WERI-Rb-1 (cell line): ENCODE measurements at regions not wholly inside any gene's neighbourhood (a gene's known extent, or its start where the extent isn't known, plus 50 kb on each side); places are given as distances from the start of the nearest gene placed in this dataset.

Source experiments
- DNase-seq: peaks from one replicate; pipeline ENCODE4 v3.0.0-alpha.2; 2020
- H3K27ac ChIP-seq: fragments of 250-450 bp; sonication (Bioruptor Pico); 2 replicates; pipeline ENCODE4 v1.5.1; 2020; ENCODE audit warnings: mild to moderate bottlenecking, moderate library complexity
- H3K27me3 ChIP-seq: fragments of 250-450 bp; sonication (Bioruptor Pico); 2 replicates; pipeline ENCODE4 v1.5.1; 2021; ENCODE audit warnings: mild to moderate bottlenecking, low read depth, moderate library complexity; ENCODE audit not compliant: insufficient read depth, severe bottlenecking
- H3K36me3 ChIP-seq: fragments of 250-450 bp; sonication (Bioruptor Pico); 2 replicates; pipeline ENCODE4 v1.5.1; 2020; ENCODE audit warnings: mild to moderate bottlenecking, moderate library complexity
- H3K4me3 ChIP-seq: 2 replicates; pipeline ENCODE4 v1.5.1; 2011; ENCODE audit warnings: low read depth, mild to moderate bottlenecking, control low read depth, low read length
- H3K9me3 ChIP-seq: fragments of 250-450 bp; sonication (Bioruptor Pico); 2 replicates; pipeline ENCODE4 v1.5.1; 2021; ENCODE audit warnings: mild to moderate bottlenecking, moderate library complexity; ENCODE audit not compliant: severe bottlenecking
- TF ChIP-seq, protein P1 (sequence below): IDR thresholded peaks from 2 replicates; pipeline ENCODE4 v1.5.1; 2011; ENCODE audit warnings: low read depth, mild to moderate bottlenecking, control low read depth, inconsistent platforms, low read length

GRCh38 chr16:80355335-80355734 is 185.5 kb upstream of the DYNLRB2 start:
- Histone ChIP-seq H3K4me3 (no peak overlapping the region), H3K27ac (no peak overlapping the region)

DNA sequence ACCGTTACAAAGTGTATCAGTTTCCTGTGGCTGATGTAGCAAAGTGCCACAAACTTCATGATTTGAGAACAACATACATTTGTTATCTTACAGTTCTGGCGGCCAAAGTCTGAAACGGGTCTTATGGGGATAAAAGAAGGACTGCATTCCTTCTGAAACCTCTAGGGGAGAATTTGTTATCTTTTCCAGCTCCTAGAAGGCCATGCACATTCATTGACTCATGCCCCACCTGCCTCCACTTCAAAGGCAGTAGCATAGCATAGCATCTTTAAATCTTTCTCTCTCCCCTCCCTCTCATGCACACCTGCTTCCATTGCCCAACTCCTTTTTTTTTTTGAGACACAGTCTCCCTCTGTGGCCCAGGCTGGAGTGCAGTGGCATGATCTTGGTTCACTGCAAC is 190.7 kb upstream of the DYNLRB2 start:
- Histone ChIP-seq H3K4me3 (no peak overlapping the region), H3K27me3 (no peaks in the 10 kb centered on the region), H3K36me3 (no peaks in the 10 kb centered on the region), H3K27ac (no peak overlapping the region), H3K9me3 (no peaks in the 10 kb centered on the region)
- TF ChIP-seq, protein P1, sequence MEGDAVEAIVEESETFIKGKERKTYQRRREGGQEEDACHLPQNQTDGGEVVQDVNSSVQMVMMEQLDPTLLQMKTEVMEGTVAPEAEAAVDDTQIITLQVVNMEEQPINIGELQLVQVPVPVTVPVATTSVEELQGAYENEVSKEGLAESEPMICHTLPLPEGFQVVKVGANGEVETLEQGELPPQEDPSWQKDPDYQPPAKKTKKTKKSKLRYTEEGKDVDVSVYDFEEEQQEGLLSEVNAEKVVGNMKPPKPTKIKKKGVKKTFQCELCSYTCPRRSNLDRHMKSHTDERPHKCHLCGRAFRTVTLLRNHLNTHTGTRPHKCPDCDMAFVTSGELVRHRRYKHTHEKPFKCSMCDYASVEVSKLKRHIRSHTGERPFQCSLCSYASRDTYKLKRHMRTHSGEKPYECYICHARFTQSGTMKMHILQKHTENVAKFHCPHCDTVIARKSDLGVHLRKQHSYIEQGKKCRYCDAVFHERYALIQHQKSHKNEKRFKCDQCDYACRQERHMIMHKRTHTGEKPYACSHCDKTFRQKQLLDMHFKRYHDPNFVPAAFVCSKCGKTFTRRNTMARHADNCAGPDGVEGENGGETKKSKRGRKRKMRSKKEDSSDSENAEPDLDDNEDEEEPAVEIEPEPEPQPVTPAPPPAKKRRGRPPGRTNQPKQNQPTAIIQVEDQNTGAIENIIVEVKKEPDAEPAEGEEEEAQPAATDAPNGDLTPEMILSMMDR: no peak
- DNase-seq: no peak

More at GRCh38 chr16:80355335-80355734, 185.5 kb upstream of the DYNLRB2 start:
- DNase-seq: no peak
- Histone ChIP-seq H3K9me3 (no peaks in the 10 kb centered on the region), H3K36me3 (no peaks in the 10 kb centered on the region), H3K27me3 (no peaks in the 10 kb centered on the region)
- TF ChIP-seq, protein P1: no peak

DNA sequence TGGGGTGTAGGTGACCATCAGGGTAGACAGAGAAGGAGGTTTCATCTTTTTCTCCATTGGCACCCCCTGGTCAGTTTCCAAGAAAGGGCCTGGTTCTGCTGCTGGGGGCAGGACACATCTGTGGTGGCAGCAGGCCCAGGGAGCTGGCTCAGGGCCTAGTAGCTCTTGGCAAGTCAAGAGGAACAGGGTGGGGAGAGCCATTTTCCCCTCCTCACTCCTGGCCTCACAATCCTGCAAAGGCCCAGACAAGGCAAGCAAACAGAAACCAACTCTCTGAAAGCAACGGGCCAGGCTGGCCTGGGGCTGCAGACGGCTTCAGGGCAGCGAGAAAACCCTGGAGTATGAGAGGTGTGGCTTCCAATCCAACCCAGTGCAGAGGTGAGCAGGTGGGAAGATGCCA is 192.9 kb upstream of the DYNLRB2 start:
- Histone ChIP-seq H3K27me3 (no peaks in the 10 kb centered on the region), H3K9me3 (no peaks in the 10 kb centered on the region), H3K4me3 (no peak overlapping the region), H3K36me3 (no peaks in the 10 kb centered on the region), H3K27ac (no peak overlapping the region)
- TF ChIP-seq, protein P1: no peak
- DNase-seq: no peak

GRCh38 chr16:80347002-80347401 is 193.8 kb upstream of the DYNLRB2 start:
- Histone ChIP-seq H3K36me3 (no peaks in the 10 kb centered on the region), H3K4me3 (no peak overlapping the region), H3K9me3 (no peaks in the 10 kb centered on the region), H3K27me3 (no peaks in the 10 kb centered on the region), H3K27ac (no peak overlapping the region)
- TF ChIP-seq, protein P1: no peak
- DNase-seq: no peak

- no peak for DNase-seq
- Histone ChIP-seq H3K27ac (no peak overlapping the region), H3K27me3 (no peaks in the 10 kb centered on the region), H3K9me3 (no peaks in the 10 kb centered on the region), H3K4me3 (no peak overlapping the region), H3K36me3 (no peaks in the 10 kb centered on the region)
- TF ChIP-seq, protein P1: no peak
These were observed 194.6 kb upstream of the DYNLRB2 start for GRCh38 chr16:80346111-80346632.

GRCh38 chr16:80345701-80346100 is 195.1 kb upstream of the DYNLRB2 start:
- no peaks in the 10 kb centered on the region for H3K27me3 ChIP-seq
- TF ChIP-seq, protein P1: no peak
- no peak overlapping the region for H3K4me3 ChIP-seq

More at GRCh38 chr16:80345701-80346100, 195.1 kb upstream of the DYNLRB2 start:
- Histone ChIP-seq H3K27ac (no peak overlapping the region), H3K9me3 (no peaks in the 10 kb centered on the region), H3K36me3 (no peaks in the 10 kb centered on the region)
- no peak for DNase-seq
